ENCODE measurements at regions not wholly inside any gene's neighbourhood (a gene's known extent, or its start where the extent isn't known, plus 50 kb on each side); places are given as distances from the start of the nearest gene placed in this dataset.
A peak's percentile ranks its signal among the peaks of the same experiment; 100 is the strongest.

- H3K4me3 ChIP-seq = no peak overlapping the region
- H3K4me1 ChIP-seq = no peaks in the 10 kb centered on the region
- H3K27ac ChIP-seq = no peak overlapping the region
- TF ChIP-seq CTCF (IDR thresholded peaks at IDR 0.05) = no peak
- DNase-seq (ENCODE audit: low spot score) = peak; percentile 50
- no peaks in the 10 kb centered on the region for H3K36me3 ChIP-seq
- no peaks in the 10 kb centered on the region for H3K27me3 ChIP-seq
- H3K9me3 ChIP-seq = no peaks in the 10 kb centered on the region
These were observed 303.1 kb upstream of the IRX4 start for GRCh38 chr5:2185646-2186471.

- Histone ChIP-seq H3K27ac (no peak overlapping the region), H3K4me3 (no peak overlapping the region), H3K27me3 (no peaks in the 10 kb centered on the region), H3K9me3 (no peaks in the 10 kb centered on the region), H3K4me1 (no peaks in the 10 kb centered on the region), H3K36me3 (no peaks in the 10 kb centered on the region)
- DNase-seq (ENCODE audit: low spot score) = no peak
- TF ChIP-seq CTCF (IDR thresholded peaks at IDR 0.05) = no peak
These were observed 302.1 kb upstream of the IRX4 start for GRCh38 chr5:2184563-2185540.

GRCh38 chr5:2184026-2184366, 301.3 kb upstream of the IRX4 start:
- H3K9me3 ChIP-seq = no peaks in the 10 kb centered on the region
- no peak for TF ChIP-seq CTCF (IDR thresholded peaks at IDR 0.05)
- no peaks in the 10 kb centered on the region for H3K27me3 ChIP-seq
- H3K4me1 ChIP-seq = no peaks in the 10 kb centered on the region
- H3K4me3 ChIP-seq = no peak overlapping the region
- no peaks in the 10 kb centered on the region for H3K36me3 ChIP-seq
- DNase-seq (ENCODE audit: low spot score) = no peak
- no peak overlapping the region for H3K27ac ChIP-seq

- Histone ChIP-seq H3K9me3 (no peaks in the 10 kb centered on the region), H3K4me1 (no peaks in the 10 kb centered on the region), H3K27me3 (no peaks in the 10 kb centered on the region), H3K4me3 (no peak overlapping the region), H3K27ac (no peak overlapping the region), H3K36me3 (no peaks in the 10 kb centered on the region)
- no peak for TF ChIP-seq CTCF (IDR thresholded peaks at IDR 0.05)
- DNase-seq (ENCODE audit: low spot score) = no peak
These were observed 300.7 kb upstream of the IRX4 start for GRCh38 chr5:2183154-2184025.

- Histone ChIP-seq H3K27me3 (no peaks in the 10 kb centered on the region), H3K27ac (no peak overlapping the region), H3K36me3 (no peaks in the 10 kb centered on the region), H3K4me3 (no peak overlapping the region), H3K4me1 (no peaks in the 10 kb centered on the region), H3K9me3 (no peaks in the 10 kb centered on the region)
- no peak for TF ChIP-seq CTCF (IDR thresholded peaks at IDR 0.05)
- no peak for DNase-seq (ENCODE audit: low spot score)
These were observed 299.3 kb upstream of the IRX4 start for GRCh38 chr5:2182020-2182419.
